NCI-H1436 (cell line): ENCODE measurements at regions not wholly inside any gene's neighbourhood (a gene's known extent, or its start where the extent isn't known, plus 50 kb on each side); places are given as distances from the start of the nearest gene placed in this dataset.

ENCODE experiments used
- DNase-seq: peaks from one replicate; lab custom pipeline; 2025; lab: John Stamatoyannopoulos, UW

DNA sequence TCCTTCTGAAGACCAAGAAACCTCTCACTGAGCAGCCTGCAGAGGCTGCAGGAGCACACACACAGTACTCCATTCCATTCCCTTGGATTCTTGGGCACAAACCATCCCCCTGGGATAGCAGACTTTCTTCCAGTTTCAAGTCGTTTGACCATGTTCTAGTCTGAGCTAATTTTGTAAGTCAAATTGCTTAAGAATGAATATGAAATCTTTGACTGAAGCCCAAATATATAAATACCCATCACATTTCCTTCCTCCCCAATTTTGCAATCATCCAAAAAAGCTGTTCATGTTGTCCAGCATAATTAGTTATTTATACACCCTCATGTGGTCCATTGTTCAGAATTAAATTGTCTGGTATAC, 231.2 kb upstream of the TPRG1 start:
- no peak for DNase-seq

DNA sequence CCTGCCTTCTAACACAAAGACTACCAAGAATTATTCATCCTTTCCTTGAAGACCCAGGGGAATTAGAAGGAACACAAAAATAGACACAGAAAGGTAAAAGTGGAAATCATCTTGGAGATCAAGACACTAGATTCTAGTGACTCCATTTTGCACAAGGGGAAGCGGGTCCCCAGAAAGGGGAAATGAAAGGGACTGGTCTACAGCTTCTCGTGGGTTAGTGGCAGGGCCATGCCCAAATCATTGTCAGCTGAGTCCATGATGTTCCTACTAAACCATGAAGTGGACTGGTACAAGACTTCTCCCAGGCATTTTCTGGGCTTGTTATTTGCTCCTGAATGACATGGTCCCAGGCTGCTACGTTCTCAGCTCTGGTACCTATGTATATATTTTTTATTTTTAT, 230.7 kb upstream of the TPRG1 start:
- no peak for DNase-seq

DNA sequence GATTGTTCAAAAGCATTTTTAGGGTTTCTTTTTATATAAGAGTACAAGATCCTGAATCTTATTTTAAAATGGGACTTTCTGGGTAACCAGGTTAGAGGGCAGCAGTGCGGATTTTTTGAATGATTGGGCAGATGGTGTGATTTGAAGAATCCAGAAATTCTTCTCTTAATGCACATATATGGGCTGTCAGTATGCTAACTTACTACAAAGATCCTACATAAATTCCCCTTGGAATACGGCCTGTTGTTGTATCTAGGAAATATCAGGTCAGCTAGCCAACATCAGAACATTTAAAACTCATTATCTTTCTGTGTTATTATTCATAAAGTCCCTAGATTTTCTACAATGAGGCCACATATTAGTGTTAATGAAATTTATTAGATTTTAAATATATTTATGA, 229.6 kb upstream of the TPRG1 start:
- no peak for DNase-seq

DNA sequence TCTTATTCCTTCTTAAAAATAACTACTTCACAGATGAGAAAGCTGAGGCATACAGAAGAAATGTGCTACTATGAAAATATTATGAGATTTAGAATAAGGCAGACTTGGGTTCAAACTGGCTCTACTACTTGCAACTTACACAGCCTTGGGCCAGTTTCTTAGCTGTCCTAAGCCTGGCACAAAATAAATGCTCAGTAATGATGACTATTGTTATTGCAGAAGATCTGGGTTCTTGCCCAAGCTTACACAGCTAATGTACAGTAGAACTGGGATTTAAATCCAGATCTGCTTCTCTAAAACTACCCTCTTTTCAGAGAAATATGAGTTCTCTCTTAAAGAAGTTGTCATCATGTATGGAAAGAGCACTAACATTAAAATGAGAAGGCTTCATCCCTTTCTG, 228.2 kb upstream of the TPRG1 start:
- DNase-seq, result no peak

DNA sequence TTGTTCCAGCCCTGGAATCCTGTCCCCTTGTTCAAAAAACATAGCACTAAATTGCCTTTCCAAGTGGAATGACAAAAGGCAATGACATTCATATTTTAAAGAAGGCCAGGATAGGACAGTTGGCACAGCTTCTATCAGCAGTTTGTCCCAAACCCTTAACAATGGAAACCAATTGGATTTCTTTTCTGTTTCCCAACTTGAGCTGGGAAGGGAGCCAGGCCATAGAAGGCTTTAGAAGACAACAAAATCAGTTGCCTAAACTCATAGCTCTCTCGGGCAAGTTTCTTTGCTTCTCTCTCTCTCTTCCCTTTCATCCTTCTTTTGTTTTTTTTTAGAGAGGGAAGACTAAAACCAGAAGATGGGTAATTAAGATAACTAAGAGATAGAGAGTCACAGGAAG, 227.7 kb upstream of the TPRG1 start:
- DNase-seq, result no peak

DNA sequence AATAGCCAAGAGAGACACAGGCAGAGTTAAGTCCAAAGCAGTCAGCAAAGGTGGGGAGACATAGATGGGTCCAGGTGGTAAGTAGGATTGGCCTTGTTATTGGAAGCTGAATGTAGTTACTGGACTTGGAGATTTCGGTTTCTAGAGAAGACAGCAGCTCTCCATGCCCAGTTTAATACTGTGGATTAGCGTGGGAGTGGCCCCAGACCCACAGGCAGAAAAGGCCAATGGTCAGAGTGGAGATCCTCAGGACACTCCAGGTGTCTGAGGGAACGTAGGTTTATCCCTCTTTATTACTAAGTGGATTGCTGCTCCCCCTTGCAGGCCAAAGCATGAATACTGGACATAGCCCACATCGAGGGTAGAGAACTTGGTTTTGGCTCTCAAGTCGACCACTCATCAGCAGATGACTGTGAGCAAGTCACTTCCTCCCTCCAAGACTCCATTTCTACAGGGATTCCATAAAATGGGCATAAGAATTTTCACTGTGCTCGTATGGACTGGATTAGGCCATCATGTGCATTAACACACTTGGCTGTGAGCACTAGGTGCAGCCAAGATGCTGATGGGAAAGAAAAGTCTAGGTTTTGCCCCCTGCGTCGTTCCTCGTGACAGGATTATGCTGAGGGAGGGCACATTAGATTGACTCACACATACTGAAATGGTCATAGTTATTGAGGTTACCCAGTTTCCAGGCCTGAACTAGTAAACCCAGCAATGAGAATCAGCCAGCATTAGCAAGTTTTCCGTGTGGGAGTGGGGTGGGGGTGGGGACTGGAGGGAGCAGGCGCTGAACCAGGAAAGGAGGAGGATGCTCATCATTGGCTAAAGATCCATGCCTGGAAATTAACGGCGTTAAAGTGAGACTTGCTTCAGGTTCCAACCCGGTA, 225.2 kb upstream of the TPRG1 start:
- DNase-seq, result no peak

DNA sequence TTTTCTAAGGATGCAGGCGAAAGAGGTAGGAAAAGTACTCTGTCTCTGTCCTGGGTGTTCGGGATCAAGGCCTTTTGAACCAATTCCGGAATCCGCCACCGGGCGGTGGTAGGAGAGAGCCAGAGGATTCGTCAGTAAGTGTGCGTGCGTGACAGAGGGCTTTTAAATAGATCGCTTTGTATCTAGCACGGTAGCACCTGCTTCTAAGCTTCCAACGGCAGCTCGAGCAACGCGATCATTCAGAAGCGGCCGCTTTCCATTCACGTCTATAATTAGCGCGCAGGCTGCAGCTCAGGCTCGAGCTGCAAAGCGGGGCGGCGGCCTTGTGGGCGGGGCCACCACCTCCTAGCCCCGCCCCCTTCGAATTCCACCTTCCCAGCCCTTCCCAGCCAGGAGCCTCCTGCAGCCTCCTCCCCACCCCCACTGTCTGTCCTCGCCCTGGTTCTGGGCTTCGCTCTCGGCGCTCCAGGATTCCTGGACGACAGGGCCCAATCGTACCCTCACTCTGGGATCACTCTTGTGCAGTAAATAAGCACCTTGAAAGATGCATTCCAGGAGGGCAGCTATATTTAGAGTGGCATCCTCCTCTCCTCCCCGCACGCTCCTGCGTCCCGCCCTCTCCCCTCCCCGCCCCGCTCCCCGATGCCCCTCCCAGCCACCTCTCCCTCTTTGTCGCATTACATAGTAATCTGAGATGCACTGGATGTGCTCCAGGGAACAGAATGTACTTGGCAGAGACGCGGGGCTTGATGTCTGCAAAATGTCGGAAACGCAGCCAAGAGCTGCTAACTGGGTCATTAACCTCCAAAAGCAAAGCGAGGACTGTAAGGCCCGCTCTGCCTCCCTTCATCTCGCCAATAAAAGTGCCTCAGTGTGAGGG, 224.1 kb upstream of the TPRG1 start:
- peak; percentile 99 for DNase-seq

DNA sequence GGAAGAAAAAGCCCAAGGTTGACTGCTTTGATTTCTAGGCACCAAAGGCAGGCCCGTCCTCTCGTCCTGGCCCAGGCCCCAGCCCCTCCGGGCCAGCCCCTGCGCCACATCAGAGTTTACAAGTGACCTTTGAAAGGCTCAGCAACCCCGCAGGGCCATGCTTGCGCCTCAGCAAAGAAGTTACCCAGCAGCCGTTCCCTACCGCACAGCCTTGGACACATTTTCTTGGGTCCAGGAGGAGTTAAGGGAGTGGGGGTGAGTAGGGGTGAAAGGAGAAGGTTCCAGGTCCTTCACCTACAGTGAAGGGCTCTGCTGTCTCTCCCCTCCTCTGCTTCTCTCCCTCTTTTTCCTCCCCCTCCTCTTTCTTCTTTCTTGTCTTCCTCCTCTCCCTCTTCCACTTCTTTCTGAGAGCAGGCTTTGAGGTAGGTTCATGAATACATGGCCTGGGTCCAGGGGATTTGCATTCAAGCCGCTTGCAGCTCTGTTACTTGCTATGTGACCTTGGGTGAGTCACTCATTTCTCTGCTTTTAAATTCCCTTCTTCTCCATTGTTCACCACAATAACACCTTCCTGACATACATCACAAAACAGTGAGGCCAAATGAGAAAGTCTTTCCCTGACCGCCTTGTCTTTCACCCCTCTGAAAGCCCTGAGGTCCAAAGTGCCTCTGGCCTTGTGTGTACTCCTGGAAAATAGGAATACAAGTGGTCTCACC, 223.3 kb upstream of the TPRG1 start:
- DNase-seq, result no peak

DNA sequence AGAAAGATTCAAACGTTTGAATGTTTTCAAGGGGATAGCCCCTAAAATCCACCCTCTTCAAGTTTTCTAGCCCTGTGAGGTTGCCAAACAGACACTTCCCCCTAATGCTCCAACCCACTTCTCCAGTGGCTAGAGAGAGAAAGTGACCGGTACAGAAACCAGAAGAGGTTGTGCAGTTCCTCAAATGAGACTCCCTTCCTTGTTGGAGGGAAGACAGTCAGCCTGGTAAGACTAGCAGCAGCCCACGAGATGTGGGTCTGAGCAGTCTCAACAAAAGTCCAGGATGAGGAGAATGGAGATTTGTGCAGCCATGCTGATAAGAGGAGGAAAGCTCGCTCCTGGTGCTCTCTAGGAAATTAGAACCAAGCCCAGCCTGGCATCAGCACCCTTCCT, 222.8 kb upstream of the TPRG1 start:
- no peak for DNase-seq

DNA sequence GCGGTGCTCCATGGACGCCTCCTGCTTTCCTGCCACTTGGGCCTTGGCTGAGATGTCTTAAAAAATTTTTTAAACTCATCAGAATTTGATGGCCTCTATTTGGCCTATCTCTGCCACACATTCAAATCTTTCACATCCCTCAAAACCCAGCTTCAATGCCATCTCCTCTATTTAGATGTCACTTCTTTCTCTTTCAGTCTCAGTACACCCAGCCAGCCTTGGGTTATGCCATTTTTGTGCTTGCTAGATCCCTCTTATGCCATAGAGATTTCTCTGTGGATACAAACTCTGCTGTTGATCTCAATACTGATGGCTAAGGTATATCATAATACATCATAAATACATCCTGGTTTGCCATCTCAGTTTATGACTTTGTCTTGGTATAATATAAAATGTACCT, 222.3 kb upstream of the TPRG1 start:
- DNase-seq, result no peak

DNA sequence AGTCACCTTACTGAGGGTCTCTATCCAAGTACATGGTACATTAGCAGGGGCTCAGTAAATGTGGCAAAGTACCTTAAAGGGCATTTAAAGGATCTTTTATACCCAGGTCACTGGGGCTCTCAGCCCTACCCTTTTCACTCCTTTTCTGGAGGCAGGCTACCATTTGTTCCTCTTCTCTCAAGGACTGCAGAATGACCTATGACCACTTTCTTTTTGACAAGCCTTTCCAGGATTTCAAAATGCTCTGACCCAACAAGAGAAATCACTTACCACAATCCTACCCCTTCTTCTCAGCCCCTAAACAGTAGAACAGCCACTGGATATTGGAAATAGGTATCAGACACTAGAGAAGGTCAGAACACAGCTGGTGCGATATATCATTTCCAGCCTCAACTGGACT, 221.8 kb upstream of the TPRG1 start:
- no peak for DNase-seq

DNA sequence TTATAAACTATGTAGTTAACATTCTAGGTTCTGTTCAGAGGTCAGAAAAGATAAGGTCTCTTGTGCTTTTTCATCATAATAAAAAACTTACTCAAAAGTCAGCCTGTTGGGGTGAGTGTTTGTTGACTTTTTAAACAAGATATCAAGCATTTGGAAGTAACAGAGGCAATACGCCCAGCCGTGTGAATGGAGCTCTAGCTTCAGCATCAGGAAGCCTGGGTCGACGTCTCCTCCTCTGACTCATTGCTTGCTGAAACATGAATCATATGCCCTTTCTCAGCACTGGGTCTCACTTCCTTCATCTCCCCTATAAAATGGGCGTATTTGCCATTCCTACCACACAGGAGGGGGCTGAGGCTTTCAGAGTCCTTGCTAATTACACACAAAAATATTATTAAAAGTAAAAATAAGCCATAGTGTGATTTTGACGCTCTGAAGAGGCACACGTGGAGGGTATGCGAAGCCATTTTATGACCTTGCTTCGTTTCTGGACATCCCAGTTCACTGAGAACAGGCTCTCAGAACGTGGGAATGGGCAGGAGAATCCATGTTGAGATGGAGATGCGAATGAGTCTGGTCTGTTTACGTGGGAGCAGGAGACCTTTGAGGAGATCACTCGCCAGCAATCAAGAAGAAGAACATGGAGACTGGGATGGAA, 220.8 kb upstream of the TPRG1 start:
- no peak for DNase-seq

DNA sequence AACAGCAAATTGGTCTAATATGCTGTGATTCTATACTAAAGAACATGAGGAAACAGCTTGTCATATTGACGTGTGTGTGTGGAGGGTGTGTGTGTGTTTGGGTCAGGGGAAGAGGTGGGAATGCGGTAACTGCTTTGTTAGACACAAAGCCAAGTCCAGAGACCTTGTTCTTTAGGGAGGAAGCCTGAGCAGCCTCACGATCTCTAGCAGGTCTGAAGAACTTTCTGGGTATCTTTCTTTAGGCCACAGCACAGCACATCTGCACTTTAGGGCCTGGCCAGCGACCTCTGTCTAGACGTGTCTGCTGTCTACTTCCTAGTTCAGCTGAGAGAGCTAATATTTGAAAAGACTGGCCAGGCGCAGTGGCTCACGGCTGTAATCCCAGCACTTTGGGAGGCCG, 220.0 kb upstream of the TPRG1 start:
- DNase-seq, result no peak

DNA sequence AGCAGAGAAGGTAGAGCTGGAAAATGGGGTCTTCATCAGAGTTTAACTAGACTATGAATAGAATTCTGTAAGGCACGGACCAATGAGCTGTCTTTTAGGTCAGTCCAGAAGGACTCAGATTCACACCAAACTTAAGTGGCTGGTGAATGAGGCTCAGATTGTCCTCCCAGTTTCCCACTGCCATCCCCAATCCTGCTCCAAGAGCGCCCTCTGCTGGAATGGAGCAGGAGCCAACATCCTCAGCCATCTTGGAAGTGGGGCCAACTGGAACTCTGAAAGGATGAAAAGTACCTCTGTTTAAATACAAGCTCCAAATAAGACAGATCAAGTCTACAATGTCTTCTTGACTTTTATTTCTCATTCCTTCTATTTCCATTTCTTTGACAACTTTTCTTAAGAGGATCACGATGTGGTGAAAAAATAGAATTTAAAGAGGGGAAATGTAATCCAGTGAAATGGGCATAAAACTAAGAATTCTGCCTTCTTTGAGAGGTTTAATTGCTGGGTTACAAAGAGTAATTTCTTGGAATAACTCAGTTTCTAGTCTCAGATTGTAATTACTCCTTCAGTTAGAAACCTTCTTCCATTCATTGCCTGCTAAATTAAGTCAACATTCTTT, 217.1 kb upstream of the TPRG1 start:
- peak; percentile 82 for DNase-seq

DNA sequence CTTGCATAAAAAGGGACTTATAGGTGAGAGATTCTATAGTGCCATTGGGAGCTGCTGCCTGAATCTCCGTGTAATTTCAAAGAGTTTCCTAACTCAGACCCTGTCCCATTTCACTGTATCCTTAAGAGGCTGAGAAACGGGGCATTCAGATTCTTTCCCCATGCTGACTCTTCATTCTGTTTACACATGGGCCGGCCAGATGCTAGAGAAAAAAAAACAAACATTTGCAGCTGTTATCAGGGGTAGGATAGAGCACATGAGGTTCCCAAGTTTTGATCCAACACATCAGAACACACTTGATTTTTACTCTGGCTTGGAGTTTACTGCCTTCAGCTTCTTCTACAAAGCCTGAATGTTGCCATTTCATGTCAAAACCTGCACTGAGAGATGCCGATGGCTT, 215.9 kb upstream of the TPRG1 start:
- no peak for DNase-seq

DNA sequence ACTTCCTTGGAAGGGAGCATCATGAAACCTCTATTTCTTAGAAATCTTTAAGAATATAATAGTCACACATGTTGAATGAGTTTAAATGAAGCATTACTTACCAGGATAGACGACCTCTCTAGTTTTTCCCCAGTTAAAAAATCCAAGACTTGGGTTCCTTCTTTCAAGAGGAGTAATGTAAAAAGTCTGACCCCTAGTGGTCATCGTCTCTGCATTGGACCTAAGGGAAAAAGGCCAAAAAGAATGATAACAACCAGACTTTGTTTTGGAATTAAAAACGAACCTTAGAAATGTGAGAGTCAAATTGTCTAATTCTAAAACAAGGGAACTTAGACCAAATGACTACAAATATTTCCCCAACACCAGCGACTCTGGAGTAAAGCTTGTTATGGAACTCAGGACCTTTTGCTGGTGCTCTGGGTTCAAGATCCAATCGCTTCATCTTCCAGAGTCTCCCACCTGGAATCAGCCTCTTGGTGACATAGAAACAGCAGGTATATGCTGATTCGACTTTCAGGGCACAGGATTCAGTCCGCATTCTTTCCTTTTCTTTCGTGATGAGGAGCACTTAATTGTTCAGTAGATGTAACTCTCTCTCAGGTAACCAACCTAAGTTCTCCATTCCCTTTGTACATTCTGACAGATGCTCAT, 214.8 kb upstream of the TPRG1 start:
- DNase-seq, result peak; percentile 59

DNA sequence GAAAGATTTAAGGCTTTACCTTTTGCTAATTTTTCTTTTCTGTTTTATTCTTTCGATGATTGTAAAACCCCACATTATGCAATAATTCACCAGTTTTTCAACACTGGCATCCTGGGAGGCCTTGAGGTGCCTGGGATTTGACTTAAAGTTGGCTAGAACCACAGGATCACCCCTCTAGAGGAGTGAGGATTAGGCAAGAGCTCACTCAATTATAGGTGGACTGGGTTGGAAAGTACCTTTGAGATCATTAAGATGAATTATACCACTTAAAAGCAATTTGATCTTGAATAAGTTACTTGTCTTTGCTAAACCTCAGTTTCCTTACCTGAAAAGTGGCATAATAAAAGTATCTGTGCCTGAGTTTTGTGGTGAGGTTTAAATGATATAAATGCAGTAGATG, 212.8 kb upstream of the TPRG1 start:
- DNase-seq, result no peak

DNA sequence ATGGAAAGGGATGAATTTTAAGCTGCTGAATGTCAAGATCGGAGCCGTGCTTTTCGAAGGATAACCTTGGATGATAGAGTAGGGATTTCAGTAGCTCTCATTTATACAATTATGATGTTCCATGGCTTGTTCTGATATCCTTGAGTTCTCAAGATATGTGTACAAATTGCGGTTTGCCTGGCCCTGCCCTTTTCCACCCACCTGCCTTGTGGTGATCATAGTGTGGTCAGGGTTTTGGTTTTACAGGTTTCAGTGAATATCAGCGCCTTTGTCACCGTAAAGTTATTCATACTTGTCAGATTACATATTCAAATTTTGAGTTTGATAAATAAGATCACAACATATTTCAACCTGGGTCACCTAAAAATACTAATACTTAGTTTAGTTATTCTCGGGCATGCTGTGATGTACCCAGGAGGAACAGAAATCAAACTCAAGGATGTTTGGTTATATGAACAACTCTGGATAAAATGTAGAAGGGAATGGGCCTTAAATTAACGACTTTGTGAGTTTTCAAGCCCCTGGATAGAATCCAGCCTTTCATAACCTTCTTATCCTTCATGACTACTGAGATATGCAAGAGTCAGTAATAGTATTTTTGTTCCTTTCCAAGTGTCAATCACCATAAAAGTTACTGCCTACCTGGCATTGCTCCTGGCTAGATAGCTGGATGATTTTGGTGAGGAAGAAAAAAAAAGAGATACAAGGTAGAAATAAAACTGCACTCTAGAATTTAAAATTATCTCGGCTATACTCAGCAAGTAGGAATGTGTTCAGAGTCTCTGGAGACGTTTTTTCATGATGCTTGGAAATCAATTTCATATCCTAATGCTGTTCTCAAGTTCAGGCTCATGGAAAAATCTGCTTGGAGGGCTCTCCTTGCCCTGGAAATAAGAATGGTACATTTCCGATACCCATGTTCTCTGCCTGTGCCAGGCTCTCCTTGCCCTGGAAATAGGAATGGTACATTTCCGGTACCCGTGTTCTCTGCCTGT, 209.2 kb upstream of the TPRG1 start:
- DNase-seq, result no peak

DNA sequence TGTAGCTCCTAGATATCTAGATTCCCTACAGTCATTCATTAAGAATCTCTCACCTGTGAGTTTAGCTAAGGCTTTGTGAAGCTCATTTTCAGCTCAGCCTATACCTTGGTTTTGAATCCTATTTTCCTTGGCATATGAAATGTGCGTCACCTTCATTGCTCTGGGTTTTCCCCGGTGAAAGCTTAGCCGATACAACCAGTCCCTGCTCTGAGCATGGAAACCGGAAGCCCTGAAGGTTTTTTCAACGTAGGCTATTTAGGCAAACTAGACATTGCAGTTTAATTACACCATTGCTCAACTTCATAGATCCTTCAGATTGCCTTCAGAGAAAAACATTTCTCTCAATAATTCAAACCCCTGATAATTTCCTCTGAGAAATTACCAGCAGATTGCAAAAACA, 206.8 kb upstream of the TPRG1 start:
- no peak for DNase-seq

DNA sequence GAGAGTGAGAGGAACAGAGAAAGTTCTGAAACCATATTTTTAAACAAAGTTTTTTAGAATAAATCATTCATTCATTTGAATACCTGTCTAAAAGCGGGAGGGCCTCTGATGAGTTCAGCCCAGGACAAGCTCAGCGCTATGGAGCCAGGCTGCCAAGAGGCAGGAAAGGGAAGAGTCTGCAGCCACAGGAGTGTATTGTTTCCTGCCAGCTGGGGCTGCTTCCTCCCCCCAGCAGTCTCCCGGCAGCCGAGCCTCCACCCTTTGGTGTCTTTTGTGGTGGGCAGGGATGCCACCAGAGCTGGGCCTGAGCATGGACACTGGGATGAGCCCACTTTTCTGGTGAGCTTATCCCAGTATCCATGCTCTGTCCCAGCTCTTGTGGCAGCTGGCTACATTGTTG, 199.5 kb upstream of the TPRG1 start:
- DNase-seq, result no peak
